VCaP (cell line): ENCODE measurements at regions not wholly inside any gene's neighbourhood (a gene's known extent, or its start where the extent isn't known, plus 50 kb on each side); places are given as distances from the start of the nearest gene placed in this dataset.

ENCODE experiments used
- H3K27ac ChIP-seq: fragments of 450-650 bp; 2 replicates; pipeline ENCODE4 v1.5.1; 2017
- TF ChIP-seq, protein P1 (sequence below): fragments of 450-650 bp; conservative IDR thresholded peaks from 2 replicates; pipeline ENCODE4 v1.5.1; 2017; ENCODE audit warnings: mild to moderate bottlenecking, moderate library complexity

DNA sequence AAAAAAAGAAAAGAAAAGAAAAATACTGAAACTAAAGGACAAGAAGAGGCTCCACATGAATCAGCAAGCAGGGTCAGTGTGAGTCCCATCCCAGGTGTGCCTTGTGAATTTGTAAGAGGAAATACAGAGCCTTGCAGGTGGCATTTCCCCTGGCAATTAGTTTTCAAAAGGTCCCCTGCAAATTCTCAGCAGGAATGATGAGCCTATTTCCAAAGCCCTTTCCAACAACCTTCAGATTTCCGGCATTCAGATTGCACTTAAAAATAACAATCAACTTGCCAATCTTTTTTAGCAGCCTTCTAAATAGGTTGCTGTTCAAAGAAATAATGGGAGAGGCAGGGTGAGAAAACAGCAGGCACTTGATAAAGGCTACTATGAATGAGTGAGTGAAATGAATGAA, 66.4 kb upstream of the OR13H1 start:
- TF ChIP-seq, protein P1, sequence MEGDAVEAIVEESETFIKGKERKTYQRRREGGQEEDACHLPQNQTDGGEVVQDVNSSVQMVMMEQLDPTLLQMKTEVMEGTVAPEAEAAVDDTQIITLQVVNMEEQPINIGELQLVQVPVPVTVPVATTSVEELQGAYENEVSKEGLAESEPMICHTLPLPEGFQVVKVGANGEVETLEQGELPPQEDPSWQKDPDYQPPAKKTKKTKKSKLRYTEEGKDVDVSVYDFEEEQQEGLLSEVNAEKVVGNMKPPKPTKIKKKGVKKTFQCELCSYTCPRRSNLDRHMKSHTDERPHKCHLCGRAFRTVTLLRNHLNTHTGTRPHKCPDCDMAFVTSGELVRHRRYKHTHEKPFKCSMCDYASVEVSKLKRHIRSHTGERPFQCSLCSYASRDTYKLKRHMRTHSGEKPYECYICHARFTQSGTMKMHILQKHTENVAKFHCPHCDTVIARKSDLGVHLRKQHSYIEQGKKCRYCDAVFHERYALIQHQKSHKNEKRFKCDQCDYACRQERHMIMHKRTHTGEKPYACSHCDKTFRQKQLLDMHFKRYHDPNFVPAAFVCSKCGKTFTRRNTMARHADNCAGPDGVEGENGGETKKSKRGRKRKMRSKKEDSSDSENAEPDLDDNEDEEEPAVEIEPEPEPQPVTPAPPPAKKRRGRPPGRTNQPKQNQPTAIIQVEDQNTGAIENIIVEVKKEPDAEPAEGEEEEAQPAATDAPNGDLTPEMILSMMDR: no peak
- H3K27ac ChIP-seq: no peak overlapping the region
